B cell (primary cell): ENCODE measurements at regions not wholly inside any gene's neighbourhood (a gene's known extent, or its start where the extent isn't known, plus 50 kb on each side); places are given as distances from the start of the nearest gene placed in this dataset.

Source experiments
- EZH2 ChIP-seq: IDR thresholded peaks from 2 replicates; pipeline ENCODE4 v1.6.1; 2012; ENCODE audit warnings: borderline replicate concordance, low read depth, mild to moderate bottlenecking, moderate library complexity, low read length; ENCODE audit not compliant: insufficient read depth, poor library complexity, severe bottlenecking
- TF ChIP-seq, protein P1 (sequence below): fragments of 200-600 bp; IDR thresholded peaks from one replicate; pipeline ENCODE4 v1.8.0; 2022; ENCODE audit warnings: antibody characterized with exemption, mild to moderate bottlenecking

DNA sequence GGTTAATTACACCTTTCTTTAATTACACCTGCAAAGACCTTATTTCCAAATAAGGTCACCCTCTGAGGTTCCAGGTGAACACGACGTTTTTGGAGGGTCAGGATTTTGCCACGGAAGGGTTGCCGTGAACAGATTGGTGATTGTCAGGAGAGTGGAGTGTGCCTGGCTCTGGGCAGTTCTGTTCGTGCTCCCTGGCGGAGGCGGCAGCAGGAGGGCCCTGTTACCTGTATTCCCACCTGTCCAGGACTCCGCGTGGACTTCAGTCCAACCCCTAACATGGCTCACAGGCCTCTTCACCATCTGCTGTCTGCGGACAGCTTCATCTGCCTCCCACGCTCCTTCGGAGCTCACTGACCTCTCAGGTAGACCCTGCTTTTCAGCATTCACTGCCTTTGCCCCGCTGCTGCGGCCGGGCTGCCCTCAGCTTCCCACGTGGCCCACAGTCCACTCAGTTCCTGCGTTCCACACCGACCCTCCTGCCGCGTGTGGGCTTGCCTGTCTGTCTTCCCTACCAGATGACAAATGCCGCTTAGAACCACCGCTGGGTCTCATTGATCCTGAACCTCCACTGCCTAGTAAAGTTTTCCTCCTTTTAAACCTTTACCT, 187.5 kb upstream of the DIO3 start:
- TF ChIP-seq, protein P1, sequence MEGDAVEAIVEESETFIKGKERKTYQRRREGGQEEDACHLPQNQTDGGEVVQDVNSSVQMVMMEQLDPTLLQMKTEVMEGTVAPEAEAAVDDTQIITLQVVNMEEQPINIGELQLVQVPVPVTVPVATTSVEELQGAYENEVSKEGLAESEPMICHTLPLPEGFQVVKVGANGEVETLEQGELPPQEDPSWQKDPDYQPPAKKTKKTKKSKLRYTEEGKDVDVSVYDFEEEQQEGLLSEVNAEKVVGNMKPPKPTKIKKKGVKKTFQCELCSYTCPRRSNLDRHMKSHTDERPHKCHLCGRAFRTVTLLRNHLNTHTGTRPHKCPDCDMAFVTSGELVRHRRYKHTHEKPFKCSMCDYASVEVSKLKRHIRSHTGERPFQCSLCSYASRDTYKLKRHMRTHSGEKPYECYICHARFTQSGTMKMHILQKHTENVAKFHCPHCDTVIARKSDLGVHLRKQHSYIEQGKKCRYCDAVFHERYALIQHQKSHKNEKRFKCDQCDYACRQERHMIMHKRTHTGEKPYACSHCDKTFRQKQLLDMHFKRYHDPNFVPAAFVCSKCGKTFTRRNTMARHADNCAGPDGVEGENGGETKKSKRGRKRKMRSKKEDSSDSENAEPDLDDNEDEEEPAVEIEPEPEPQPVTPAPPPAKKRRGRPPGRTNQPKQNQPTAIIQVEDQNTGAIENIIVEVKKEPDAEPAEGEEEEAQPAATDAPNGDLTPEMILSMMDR, result no peak
- TF ChIP-seq EZH2, result no peak
